ENCODE measurements at regions not wholly inside any gene's neighbourhood (a gene's known extent, or its start where the extent isn't known, plus 50 kb on each side); places are given as distances from the start of the nearest gene placed in this dataset.
"Not testable (repeated sequence)": the region's sequence is repeated elsewhere in the genome, so short reads cannot be mapped to it uniquely, and the experiment has no call there.

DNA sequence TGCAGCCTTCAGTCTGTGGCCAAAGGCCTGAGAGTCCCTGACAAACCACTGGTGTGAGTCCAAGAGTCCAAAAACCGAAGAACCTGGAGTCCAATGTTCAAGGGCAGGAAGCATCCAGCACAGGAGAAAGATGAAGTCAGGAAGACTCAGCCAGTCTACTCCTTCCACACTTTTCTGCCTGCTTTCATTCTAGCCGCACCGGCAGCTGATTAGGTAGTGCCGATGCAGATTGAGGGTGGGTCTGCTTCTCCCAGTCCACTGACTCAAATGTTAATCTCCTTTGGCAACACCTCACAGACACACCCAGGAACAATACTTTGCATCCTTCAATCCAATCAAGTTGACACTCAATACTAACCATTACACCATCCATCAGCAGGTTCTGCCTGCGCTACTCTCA, 65.2 kb upstream of the WASF3 start:
- not testable (repeated sequence) for TF ChIP-seq POLR2AphosphoS5 (IDR thresholded peaks at IDR 0.05)
- TF ChIP-seq, protein P1, sequence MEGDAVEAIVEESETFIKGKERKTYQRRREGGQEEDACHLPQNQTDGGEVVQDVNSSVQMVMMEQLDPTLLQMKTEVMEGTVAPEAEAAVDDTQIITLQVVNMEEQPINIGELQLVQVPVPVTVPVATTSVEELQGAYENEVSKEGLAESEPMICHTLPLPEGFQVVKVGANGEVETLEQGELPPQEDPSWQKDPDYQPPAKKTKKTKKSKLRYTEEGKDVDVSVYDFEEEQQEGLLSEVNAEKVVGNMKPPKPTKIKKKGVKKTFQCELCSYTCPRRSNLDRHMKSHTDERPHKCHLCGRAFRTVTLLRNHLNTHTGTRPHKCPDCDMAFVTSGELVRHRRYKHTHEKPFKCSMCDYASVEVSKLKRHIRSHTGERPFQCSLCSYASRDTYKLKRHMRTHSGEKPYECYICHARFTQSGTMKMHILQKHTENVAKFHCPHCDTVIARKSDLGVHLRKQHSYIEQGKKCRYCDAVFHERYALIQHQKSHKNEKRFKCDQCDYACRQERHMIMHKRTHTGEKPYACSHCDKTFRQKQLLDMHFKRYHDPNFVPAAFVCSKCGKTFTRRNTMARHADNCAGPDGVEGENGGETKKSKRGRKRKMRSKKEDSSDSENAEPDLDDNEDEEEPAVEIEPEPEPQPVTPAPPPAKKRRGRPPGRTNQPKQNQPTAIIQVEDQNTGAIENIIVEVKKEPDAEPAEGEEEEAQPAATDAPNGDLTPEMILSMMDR (IDR thresholded peaks at IDR 0.05) = not testable (repeated sequence)

Measured in transverse colon (tissue), 4 donors.